Natural killer cell (primary cell): ENCODE measurements at regions not wholly inside any gene's neighbourhood (a gene's known extent, or its start where the extent isn't known, plus 50 kb on each side); places are given as distances from the start of the nearest gene placed in this dataset.

Experiments
- ATAC-seq, 3 donors: fragments of 150-1000 bp in 2 of 3; fragments of 200-7000 bp in 1 of 3; cut with Tn5 transposase; 1 replicate in 1 of 3; 2 replicates in 2 of 3; pipeline ENCODE4 v1.10.0; 2021; ENCODE audit warnings: mild to moderate bottlenecking in 2 of 3, moderate library complexity in 2 of 3
- DNase-seq, 2 donors: peaks; one replicate each; pipeline versions ENCODE4 v3.0.0 to v3.0.0-alpha.2; 2013 to 2021; ENCODE audit warnings: mixed read lengths in 1 of 2
- H3K27ac ChIP-seq: one replicate; pipeline ENCODE4 v1.5.1; 2013; ENCODE audit warnings: mild to moderate bottlenecking, low read length
- H3K27me3 ChIP-seq: one replicate; pipeline ENCODE4 v1.6.1; 2013; ENCODE audit warnings: low read length; ENCODE audit not compliant: control insufficient read depth, insufficient read depth
- H3K36me3 ChIP-seq: one replicate; pipeline ENCODE4 v1.6.1; 2013; ENCODE audit warnings: low read length; ENCODE audit not compliant: control insufficient read depth, insufficient read depth
- H3K4me1 ChIP-seq: one replicate; pipeline ENCODE4 v1.6.1; 2013; ENCODE audit warnings: low read length; ENCODE audit not compliant: control insufficient read depth, insufficient read depth
- H3K4me3 ChIP-seq: one replicate; pipeline ENCODE4 v1.5.1; 2013; ENCODE audit warnings: low read length
- H3K9me3 ChIP-seq: one replicate; pipeline ENCODE4 v1.6.1; 2013; ENCODE audit warnings: low read length; ENCODE audit not compliant: control insufficient read depth, insufficient read depth
- H3K27ac Mint-ChIP-seq, 2 donors: one replicate each; pipeline ENCODE4 v1.8.0; 2022; ENCODE audit warnings: mild to moderate bottlenecking in 2 of 2, mixed read lengths in 2 of 2, moderate library complexity in 1 of 2
- H3K27me3 Mint-ChIP-seq, 2 donors: one replicate each; pipeline ENCODE4 v1.8.0; 2022; ENCODE audit warnings: low read depth in 2 of 2, mixed read lengths in 2 of 2
- H3K36me3 Mint-ChIP-seq: one replicate; pipeline ENCODE4 v1.8.0; 2022; ENCODE audit warnings: mixed read lengths
- H3K4me1 Mint-ChIP-seq, 2 donors: one replicate each; pipeline ENCODE4 v1.8.0; 2022; ENCODE audit warnings: mixed read lengths in 2 of 2
- H3K4me3 Mint-ChIP-seq: one replicate; pipeline ENCODE4 v1.8.0; 2022; ENCODE audit warnings: mild to moderate bottlenecking, moderate library complexity, mixed read lengths
- H3K9me3 Mint-ChIP-seq, 2 donors: one replicate each; pipeline ENCODE4 v1.8.0; 2022; ENCODE audit warnings: mixed read lengths in 2 of 2
- WGBS: methylation state at CpG from one replicate; pipeline ENCODE4 v1.1.7; 2013; ENCODE audit warnings: missing lambda C conversion rate; ENCODE audit not compliant: insufficient coverage; 5-methylcytosine and 5-hydroxymethylcytosine counted together
- intact Hi-C: fragments of 100-400 bp; cut with micrococcal nuclease; formaldehyde crosslinking; loops from one replicate; pipeline ENCODE4 v1.14.2; 2022
- TF ChIP-seq, protein P1 (sequence below): fragments of 200-600 bp; IDR thresholded peaks from one replicate; pipeline ENCODE4 v1.8.0; 2022; ENCODE audit warnings: antibody characterized with exemption

DNA sequence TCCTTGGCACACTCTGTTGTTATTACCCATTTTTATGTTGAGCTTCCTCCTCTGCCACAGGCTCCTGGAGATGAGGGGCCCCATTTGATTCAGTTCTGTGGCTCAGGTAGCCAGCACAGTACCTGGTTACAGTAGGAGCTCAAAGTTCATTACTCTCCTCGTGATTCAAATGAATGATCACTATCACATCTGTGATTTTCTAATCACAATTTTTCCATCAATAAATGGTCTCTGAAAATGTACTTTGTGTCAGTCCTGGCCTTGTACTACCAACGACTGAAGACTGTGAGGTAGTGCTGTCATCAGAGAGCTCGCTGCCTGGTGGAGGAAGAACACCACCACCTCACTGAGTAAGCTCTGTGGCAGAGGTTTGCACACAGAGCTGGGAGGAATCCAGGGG lies 106.8 kb upstream of the JUN start:
- Mint-ChIP-seq H3K9me3 (no peaks in the 10 kb centered on the region), H3K4me1 (peaks cover 48% of the 10 kb centered on the region in 2 donors), H3K4me3 (no peak overlapping the region), H3K27me3 (peaks cover 0 to 8% of the 10 kb centered on the region in 2 donors), H3K27ac (no peak overlapping the region), H3K36me3 (no peaks in the 10 kb centered on the region)
- no peak overlapping the region for H3K27ac ChIP-seq
- no peak for ATAC-seq
- no peaks in the 10 kb centered on the region for H3K9me3 ChIP-seq
- H3K36me3 ChIP-seq = no peaks in the 10 kb centered on the region
- TF ChIP-seq, protein P1, sequence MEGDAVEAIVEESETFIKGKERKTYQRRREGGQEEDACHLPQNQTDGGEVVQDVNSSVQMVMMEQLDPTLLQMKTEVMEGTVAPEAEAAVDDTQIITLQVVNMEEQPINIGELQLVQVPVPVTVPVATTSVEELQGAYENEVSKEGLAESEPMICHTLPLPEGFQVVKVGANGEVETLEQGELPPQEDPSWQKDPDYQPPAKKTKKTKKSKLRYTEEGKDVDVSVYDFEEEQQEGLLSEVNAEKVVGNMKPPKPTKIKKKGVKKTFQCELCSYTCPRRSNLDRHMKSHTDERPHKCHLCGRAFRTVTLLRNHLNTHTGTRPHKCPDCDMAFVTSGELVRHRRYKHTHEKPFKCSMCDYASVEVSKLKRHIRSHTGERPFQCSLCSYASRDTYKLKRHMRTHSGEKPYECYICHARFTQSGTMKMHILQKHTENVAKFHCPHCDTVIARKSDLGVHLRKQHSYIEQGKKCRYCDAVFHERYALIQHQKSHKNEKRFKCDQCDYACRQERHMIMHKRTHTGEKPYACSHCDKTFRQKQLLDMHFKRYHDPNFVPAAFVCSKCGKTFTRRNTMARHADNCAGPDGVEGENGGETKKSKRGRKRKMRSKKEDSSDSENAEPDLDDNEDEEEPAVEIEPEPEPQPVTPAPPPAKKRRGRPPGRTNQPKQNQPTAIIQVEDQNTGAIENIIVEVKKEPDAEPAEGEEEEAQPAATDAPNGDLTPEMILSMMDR = no peak
- H3K27me3 ChIP-seq = no peaks in the 10 kb centered on the region
- intact Hi-C loops = no loop called here
- H3K4me3 ChIP-seq = no peak overlapping the region
- no peak for DNase-seq
- WGBS = 87% methylated on average over 3 of the region's 3 CpGs
- peaks cover 38% of the 10 kb centered on the region for H3K4me1 ChIP-seq

DNA sequence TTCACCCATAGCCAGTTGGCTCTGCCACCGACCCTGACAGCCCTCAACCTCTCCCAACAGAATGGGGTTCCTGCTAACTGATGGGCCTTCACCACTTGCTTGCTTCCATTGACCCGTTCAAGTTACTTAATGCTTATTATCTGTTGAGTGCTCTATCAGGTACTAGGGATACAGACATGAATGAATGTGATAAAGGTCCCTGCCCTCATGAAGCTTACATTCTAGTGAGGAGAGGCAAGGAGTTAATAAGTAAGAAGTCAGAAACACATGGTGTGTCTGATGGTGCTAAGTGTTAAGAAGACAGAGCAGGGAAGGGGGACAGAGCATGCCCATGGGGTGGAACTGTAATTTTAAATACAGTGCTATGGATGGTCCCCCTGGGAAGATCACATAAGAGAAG lies 107.5 kb upstream of the JUN start:
- peaks cover 0 to 8% of the 10 kb centered on the region in 2 donors for H3K27me3 Mint-ChIP-seq
- H3K9me3 Mint-ChIP-seq = no peaks in the 10 kb centered on the region
- DNase-seq = no peak
- ATAC-seq = no peak
- TF ChIP-seq, protein P1 = no peak
- Histone ChIP-seq H3K4me1 (peaks cover 38% of the 10 kb centered on the region), H3K27me3 (no peaks in the 10 kb centered on the region), H3K9me3 (no peaks in the 10 kb centered on the region), H3K27ac (no peak overlapping the region), H3K36me3 (no peaks in the 10 kb centered on the region), H3K4me3 (no peak overlapping the region)
- no peak overlapping the region for H3K4me3 Mint-ChIP-seq
- intact Hi-C loops = no loop called here
- peaks cover 48% of the 10 kb centered on the region in 2 donors for H3K4me1 Mint-ChIP-seq
- H3K27ac Mint-ChIP-seq = no peak overlapping the region
- H3K36me3 Mint-ChIP-seq = no peaks in the 10 kb centered on the region
- WGBS = 92% methylated on average over 2 of the region's 2 CpGs

DNA sequence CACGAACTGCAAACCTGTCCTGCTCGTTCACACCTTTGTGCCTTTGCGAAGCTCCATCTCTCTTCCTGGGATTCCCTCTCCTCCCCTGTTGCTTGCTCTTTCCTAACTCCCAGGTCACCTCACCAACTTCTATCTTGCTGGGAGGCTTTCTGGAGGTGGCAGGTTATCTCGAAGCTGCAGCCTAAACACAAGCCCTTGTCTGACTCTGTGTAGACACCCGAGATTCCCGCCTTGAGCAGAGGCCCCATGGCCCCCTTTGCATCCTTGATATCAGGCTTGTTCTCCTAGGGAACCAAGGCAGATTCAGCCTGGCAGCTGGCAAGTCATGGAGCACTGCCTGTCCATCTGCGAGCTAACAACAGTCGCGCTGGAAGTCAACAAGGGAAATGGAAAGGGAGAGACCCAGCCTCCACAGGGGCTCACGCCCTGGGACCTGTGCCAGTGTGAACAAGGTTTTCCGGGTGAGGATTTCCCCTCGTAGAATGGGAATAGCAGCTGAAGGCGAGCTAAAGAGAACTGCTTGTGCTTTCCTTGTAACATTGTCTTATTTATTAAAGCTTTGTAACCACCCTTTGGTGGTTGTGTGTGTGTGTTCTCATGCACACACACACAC lies 109.5 kb upstream of the JUN start:
- 92% methylated on average over 13 of the region's 13 CpGs for WGBS
- Mint-ChIP-seq H3K4me1 (peaks cover 33 to 40% of the 10 kb centered on the region in 2 donors), H3K27ac (no peak overlapping the region), H3K9me3 (no peaks in the 10 kb centered on the region), H3K36me3 (no peaks in the 10 kb centered on the region), H3K4me3 (no peak overlapping the region), H3K27me3 (peaks cover 0 to 8% of the 10 kb centered on the region in 2 donors)
- no peak for DNase-seq
- no peak for ATAC-seq
- H3K4me3 ChIP-seq = no peak overlapping the region
- H3K9me3 ChIP-seq = no peaks in the 10 kb centered on the region
- H3K4me1 ChIP-seq = peaks cover 29% of the 10 kb centered on the region
- no peaks in the 10 kb centered on the region for H3K36me3 ChIP-seq
- no peak overlapping the region for H3K27ac ChIP-seq
- intact Hi-C loops = no loop called here
- TF ChIP-seq, protein P1 = no peak
- H3K27me3 ChIP-seq = no peaks in the 10 kb centered on the region

DNA sequence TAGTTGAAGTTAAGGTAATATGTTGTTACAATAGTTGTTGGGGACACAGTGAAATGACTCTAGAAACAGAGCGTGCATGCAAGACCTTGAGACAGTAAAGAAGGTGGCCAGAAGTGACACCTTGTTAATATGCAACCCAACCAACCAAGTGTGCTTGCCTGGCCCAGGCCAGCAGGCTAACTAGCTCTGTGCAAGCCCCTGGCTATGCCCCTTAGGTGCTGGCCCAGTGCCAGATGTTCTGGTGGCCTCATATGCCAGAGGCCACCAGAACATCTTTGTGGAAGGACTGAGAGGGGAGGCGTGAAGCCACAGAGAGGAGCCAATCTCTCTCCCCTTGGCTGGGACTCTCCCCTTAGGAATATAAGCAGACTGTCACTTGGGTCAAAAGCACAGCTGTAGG lies 111.2 kb upstream of the JUN start:
- Mint-ChIP-seq H3K36me3 (no peaks in the 10 kb centered on the region), H3K27me3 (peaks cover 0 to 8% of the 10 kb centered on the region in 2 donors), H3K4me3 (peak overlapping the region; percentile 67), H3K9me3 (no peaks in the 10 kb centered on the region), H3K27ac (peak overlapping the region; percentile 63 to 84), H3K4me1 (peaks cover 20 to 29% of the 10 kb centered on the region in 2 donors)
- no peaks in the 10 kb centered on the region for H3K36me3 ChIP-seq
- TF ChIP-seq, protein P1 = no peak
- no peak for DNase-seq
- H3K27me3 ChIP-seq = no peaks in the 10 kb centered on the region
- ATAC-seq = peak in 1 of 3 donors; percentile 36
- H3K27ac ChIP-seq = no peak overlapping the region
- no peaks in the 10 kb centered on the region for H3K9me3 ChIP-seq
- WGBS = 50% methylated on average over 2 of the region's 2 CpGs
- intact Hi-C loops = loop anchor here (5.0 kb wide), 1 partner anchor 38 kb away; no protein-coding TSS in a partner anchor
- H3K4me3 ChIP-seq = no peak overlapping the region
- peaks cover 29% of the 10 kb centered on the region for H3K4me1 ChIP-seq
